ENCODE measurements at regions not wholly inside any gene's neighbourhood (a gene's known extent, or its start where the extent isn't known, plus 50 kb on each side); places are given as distances from the start of the nearest gene placed in this dataset.
"Not testable (repeated sequence)": the region's sequence is repeated elsewhere in the genome, so short reads cannot be mapped to it uniquely, and the experiment has no call there.

- DNase-seq, result no peak
Observed at GRCh38 chr16:27600381-27600780, 50.4 kb downstream of the KATNIP start.

- DNase-seq, result no peak
Observed at GRCh38 chr16:27602103-27602502, 52.2 kb downstream of the KATNIP start.

GRCh38 chr16:27605500-27606106 lies 55.7 kb downstream of the KATNIP start:
- not testable (repeated sequence) for DNase-seq

- DNase-seq, result no peak
Observed at GRCh38 chr16:27611340-27611739, 61.4 kb downstream of the KATNIP start.

- DNase-seq, result no peak
Observed at GRCh38 chr16:27613238-27613791, 63.4 kb downstream of the KATNIP start.

- DNase-seq, result no peak
Observed at GRCh38 chr16:27617665-27618064, 67.7 kb downstream of the KATNIP start.

GRCh38 chr16:27618165-27618564 lies 68.2 kb downstream of the KATNIP start:
- DNase-seq, result no peak

- DNase-seq, result no peak
Observed at GRCh38 chr16:27618606-27619327, 68.8 kb downstream of the KATNIP start.

- DNase-seq, result no peak
Observed at GRCh38 chr16:27620541-27620940, 70.6 kb downstream of the KATNIP start.

GRCh38 chr16:27624154-27625049 lies 74.5 kb downstream of the KATNIP start:
- DNase-seq, result no peak

GRCh38 chr16:27625050-27625697 lies 75.2 kb downstream of the KATNIP start:
- DNase-seq, result no peak

GRCh38 chr16:27627136-27627535 lies 77.2 kb downstream of the KATNIP start:
- DNase-seq, result no peak

- DNase-seq, result no peak
Observed at GRCh38 chr16:27628241-27628942, 78.4 kb downstream of the KATNIP start.

- DNase-seq, result not testable (repeated sequence)
Observed at GRCh38 chr16:27628943-27629462, 79.1 kb downstream of the KATNIP start.

- no peak for DNase-seq
Observed at GRCh38 chr16:27632216-27632615, 82.3 kb downstream of the KATNIP start.

GRCh38 chr16:27633221-27633620 lies 83.3 kb downstream of the KATNIP start:
- no peak for DNase-seq

GRCh38 chr16:27633721-27634120 lies 83.8 kb downstream of the KATNIP start:
- no peak for DNase-seq

- no peak for DNase-seq
Observed at GRCh38 chr16:27634779-27635178, 84.8 kb downstream of the KATNIP start.

- no peak for DNase-seq
Observed at GRCh38 chr16:27636453-27637240, 86.7 kb downstream of the KATNIP start.

- DNase-seq, result no peak
Observed at GRCh38 chr16:27638833-27639560, 89.1 kb downstream of the KATNIP start.

All from NK-92 treated with Interleukin-12 subunit alpha and Interleukin-12 subunit beta, amount 100 ng/mL, for 24 hours (cell line).